ENCODE measurements at regions not wholly inside any gene's neighbourhood (a gene's known extent, or its start where the extent isn't known, plus 50 kb on each side); places are given as distances from the start of the nearest gene placed in this dataset.

DNA sequence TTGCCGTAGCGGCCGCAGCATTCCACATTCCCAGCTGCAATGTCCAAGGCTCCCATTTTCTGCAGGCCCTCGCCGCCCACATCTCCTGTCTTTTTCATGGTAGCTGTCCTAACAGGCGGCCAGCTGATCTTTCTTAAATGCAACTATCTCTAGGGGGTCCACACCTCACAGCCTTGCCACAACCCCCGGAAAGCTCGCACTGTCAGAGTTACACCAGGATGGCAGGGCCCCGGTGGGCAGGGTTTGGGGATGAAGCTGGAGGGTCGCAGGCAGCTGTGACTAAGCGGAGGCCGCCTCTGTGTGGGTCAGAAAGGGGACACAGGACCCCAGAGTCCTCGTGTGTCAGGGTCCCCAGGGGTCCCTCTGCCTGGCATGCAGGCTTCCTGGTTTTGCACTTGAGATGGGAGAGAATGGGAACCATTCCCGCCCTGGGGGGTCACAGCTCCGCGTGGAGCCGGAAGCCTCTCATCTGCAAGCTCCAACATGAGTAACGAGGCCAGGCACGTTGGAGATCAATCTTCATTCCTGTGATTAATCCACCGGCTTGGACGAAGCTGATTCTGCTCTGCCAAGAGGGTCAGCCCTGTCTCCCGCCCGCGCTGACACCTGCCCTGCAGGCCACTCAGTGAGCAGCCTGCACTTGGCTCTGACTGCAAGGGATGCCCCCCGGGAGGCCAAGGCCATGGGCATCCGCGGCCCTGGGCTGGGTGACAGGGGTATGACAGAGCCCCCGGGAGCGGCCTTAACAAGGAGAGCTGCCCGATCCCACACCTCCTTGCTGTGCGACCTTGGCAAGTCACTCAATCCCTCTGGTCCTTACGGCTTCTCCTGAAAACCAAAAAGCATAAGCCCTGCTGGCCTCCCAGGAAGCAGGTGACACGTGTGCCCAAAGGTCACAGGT lies 97.9 kb downstream of the ADRA2C start:
- no peak for TF ChIP-seq CTCF (IDR thresholded peaks at IDR 0.05)
- TF ChIP-seq POLR2A (IDR thresholded peaks at IDR 0.05): no peak

Measured in right lobe of liver (tissue), 4 donors.